ENCODE measurements at regions not wholly inside any gene's neighbourhood (a gene's known extent, or its start where the extent isn't known, plus 50 kb on each side); places are given as distances from the start of the nearest gene placed in this dataset.

DNA sequence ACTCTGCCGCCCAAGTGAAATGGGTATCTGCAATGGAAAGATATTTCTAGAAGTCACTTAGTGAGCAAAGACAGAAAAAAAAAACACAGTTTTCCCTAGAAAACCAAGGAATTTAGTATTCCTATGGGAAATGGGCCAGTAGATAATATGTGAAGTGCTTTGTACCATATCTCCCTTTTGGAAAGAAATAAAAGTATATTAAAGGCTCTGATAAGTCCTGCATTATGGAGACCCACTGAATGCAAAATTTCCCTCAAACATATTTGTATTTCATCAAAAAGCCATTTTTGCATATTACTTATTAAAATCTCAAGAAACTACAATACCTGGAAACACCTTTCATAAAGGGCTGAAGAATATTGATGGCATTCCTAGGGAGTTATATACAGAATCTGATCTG is 51.6 kb upstream of the DYNLRB2 start:
- no peak for DNase-seq (ENCODE audit: low spot score)

- no peak for DNase-seq (ENCODE audit: low spot score)
Observed at GRCh38 chr16:80488167-80488566, 52.6 kb upstream of the DYNLRB2 start.

- DNase-seq (ENCODE audit: low spot score) = no peak
Observed at GRCh38 chr16:80480664-80481063, 60.1 kb upstream of the DYNLRB2 start.

DNA sequence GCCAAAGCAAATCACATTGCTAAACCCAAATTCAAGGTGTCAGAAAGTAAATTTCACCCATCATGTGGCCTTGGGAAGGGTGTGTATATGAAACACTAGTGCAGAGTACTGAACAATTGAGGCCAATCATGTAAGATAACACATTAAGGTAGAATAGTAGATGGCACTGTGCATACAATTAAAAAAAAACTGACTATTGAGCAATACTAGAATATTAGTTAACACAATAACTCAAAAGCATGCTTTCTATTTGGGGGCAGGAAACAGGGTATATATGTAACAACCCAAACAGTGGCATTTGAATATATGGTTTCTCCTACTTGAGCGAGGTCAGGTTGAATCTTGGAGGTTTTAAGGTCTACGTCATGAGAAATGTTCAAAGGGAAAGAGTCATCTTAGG is 63.0 kb upstream of the DYNLRB2 start:
- no peak for DNase-seq (ENCODE audit: low spot score)

- DNase-seq (ENCODE audit: low spot score) = peak; percentile 30
Observed at GRCh38 chr16:80468029-80468428, 72.8 kb upstream of the DYNLRB2 start.

GRCh38 chr16:80466024-80466987 is 74.5 kb upstream of the DYNLRB2 start:
- DNase-seq (ENCODE audit: low spot score) = peak; percentile 73

DNA sequence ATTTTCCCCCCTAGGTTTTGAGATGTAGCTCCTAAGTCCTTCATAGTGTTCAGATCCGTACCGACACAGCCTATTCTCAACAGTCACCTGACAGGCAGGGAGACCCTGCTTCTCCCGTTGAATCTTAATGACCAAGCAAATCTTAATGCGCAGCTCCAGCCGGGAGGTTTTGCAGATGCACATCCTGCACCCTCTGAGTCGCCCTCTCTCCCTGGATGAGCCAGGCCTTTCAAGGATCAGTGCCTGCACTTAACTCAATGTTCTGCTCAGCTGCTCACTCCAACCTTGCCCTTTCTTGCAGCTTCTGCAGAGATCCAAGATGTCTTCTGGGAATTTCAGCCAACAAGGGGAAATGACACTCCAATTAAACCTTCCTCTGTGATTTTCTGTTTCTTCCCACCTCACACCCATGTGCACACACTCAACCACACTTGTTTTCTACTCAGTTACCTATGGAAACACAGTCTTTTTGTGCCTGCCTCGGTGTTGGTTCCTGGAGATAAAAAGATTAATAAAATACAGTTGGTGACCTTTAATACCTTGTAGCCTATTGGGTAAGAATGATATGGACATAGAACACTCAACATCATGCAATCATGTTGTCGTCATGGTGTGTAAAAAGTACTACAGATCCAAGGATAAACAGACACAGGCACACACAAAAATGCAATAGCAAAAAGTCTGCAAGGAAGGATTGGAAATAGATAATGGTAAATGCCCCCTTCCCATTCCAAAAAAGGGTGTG is 76.9 kb upstream of the DYNLRB2 start:
- no peak for DNase-seq (ENCODE audit: low spot score)

DNA sequence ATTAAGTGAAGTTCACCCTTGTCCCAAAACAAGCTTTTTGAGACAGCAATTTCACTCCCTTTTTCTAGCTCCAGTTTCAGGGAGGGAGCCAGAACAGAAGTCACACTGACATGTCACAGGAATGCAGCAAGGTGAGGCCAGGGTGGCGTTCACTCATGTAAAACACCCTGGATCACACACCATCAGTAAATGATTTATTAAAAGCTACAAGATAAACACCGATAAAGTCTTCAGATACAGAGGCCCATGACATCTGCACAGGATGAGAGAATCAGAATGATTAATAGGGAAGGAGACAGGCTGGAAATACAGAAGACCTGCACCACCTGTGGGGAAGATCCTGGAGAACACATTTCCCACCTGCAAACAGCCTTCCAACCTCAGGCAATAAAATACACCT is 77.5 kb upstream of the DYNLRB2 start:
- DNase-seq (ENCODE audit: low spot score) = peak; percentile 66

DNA sequence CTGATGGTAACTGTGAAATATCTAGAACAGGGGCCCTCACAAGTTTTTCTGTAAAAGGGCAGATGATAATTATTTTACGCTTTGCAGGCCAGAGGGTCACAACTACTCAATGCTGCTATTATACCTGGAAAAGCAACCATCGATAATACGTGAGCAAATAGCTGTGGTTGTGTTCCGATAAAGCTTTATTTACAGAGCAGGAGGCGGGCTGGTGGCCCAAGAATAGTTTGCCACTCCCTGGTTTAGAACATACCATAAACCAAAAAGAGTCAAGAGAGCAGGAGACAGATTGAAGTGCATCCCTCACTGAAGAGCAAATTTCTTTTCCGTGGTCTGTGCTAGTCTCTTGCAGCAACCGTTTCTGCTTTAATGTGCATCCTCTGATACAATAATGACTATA is 77.9 kb upstream of the DYNLRB2 start:
- DNase-seq (ENCODE audit: low spot score) = peak; percentile 64

GRCh38 chr16:80460988-80461387 is 79.8 kb upstream of the DYNLRB2 start:
- no peak for DNase-seq (ENCODE audit: low spot score)

- no peak for DNase-seq (ENCODE audit: low spot score)
Observed at GRCh38 chr16:80459966-80460365, 80.8 kb upstream of the DYNLRB2 start.

GRCh38 chr16:80459331-80459777 is 81.4 kb upstream of the DYNLRB2 start:
- no peak for DNase-seq (ENCODE audit: low spot score)

DNA sequence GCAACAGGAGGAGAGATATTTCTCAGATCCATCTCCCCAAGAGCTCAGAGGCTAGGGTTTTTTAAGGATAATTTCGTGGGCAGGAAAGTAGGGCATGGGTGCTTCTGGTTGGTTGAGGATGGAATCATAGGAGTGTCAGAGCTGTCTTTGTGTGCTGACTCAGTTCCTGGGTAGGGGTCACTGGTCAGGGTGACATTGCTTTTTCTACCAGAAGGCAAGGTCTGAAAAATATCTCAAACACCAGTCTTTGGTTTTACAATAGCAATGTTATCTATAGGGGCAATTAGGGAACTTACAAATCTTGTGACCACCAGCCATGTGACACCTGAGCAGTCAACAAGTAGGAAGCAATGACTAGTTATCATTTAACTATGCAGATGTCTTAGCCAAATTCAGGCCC is 82.9 kb upstream of the DYNLRB2 start:
- no peak for DNase-seq (ENCODE audit: low spot score)

DNA sequence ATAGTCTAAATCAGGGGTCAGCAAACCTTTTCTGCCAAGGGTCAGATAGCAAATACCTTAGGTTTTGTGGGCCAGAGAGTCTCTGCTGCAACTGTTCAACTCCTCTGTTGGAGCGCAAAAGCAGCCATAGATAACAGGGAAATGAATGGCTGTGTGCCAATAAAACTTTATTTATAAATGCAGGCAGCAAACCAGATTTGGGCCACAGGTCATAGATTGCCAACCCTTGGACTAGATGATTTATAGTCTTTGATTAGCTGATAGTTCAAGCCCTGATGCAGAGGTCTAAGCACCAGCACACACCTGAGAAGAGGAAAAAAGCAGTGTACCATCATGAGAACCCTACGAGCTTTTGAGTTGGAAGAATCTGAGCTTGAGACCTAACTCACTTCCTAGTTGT is 86.0 kb upstream of the DYNLRB2 start:
- no peak for DNase-seq (ENCODE audit: low spot score)

DNA sequence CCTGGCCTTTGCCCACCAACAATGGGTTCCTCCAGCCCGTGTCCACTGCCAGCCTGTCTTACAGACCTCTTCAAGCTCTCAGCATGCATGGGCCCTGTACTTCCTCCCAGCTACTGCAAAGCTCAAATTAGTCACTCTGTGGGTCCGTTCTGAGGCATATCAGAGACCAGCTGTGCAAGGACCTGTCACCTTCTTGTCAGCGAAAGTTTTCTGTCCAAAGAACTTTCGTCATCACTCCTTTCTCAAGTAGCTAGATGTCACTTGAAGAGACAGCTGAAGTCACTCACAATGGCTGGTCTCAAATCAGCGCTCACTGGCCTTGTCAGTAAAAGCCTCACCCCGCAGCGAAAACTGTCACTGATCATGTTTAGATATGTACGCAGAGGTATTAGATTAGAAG is 91.4 kb upstream of the DYNLRB2 start:
- no peak for DNase-seq (ENCODE audit: low spot score)

DNA sequence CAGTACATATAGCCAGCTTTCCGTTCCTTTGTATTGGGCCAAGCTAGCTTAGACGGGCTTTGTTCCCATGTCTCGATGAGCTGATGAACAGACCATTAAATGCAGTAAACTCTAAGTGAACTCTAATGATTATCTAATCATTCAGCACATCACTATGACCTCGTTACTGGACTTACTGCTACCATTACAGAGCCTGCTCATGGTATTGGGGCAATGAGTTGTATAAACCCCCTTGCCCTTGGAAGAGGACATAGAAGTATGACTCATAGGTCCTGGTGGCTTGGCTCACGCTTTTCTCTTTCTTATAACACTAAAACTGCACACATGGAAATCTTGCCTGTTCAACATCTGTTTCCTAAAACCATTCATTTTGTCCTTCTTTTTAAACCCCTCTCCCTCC is 93.6 kb upstream of the DYNLRB2 start:
- DNase-seq (ENCODE audit: low spot score) = no peak

GRCh38 chr16:80442779-80443178 is 98.0 kb upstream of the DYNLRB2 start:
- no peak for DNase-seq (ENCODE audit: low spot score)

GRCh38 chr16:80441935-80442334 is 98.9 kb upstream of the DYNLRB2 start:
- no peak for DNase-seq (ENCODE audit: low spot score)

GRCh38 chr16:80440667-80441066 is 100.1 kb upstream of the DYNLRB2 start:
- no peak for DNase-seq (ENCODE audit: low spot score)

DNA sequence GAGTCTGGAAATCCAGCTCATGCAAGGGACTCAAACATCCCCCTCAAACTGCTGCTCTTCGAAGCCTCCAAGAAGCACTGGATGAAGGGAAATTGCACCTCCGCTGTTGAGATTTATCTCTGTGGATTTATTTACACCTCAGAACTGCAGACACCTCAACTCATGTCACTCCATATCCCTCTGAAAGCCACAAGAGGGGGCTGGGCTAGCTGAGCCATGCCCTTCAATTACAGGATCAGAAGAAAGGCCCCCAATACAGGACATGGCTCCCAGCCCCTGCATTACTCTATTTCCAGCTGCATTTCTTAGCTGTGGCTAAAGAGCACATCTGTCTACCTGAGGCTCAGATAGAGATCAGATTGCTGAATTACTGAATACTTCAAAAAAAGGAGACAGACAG is 103.1 kb upstream of the DYNLRB2 start:
- DNase-seq (ENCODE audit: low spot score) = no peak

- DNase-seq (ENCODE audit: low spot score) = no peak
Observed at GRCh38 chr16:80436510-80436909, 104.3 kb upstream of the DYNLRB2 start.

GRCh38 chr16:80433623-80434022 is 107.2 kb upstream of the DYNLRB2 start:
- DNase-seq (ENCODE audit: low spot score) = no peak

- DNase-seq (ENCODE audit: low spot score) = no peak
Observed at GRCh38 chr16:80427795-80428194, 113.0 kb upstream of the DYNLRB2 start.
